HEK293T (cell line): ENCODE measurements at regions not wholly inside any gene's neighbourhood (a gene's known extent, or its start where the extent isn't known, plus 50 kb on each side); places are given as distances from the start of the nearest gene placed in this dataset.

Experiments used
- CTCF ChIA-PET: fragments of 350-600 bp; formaldehyde crosslinking; extraction: SDS; loops from one replicate; lab custom pipeline; 2021; ENCODE audit warnings: antibody characterized with exemption, inconsistent platforms; lab: Yijun Ruan, JAX
- POLR2A ChIA-PET: fragments of 350-600 bp; formaldehyde crosslinking; extraction: SDS; loops from one replicate; lab custom pipeline; 2020; ENCODE audit warnings: antibody characterized with exemption, inconsistent platforms; lab: Yijun Ruan, JAX
- DNase-seq: peaks from one replicate; pipeline ENCODE4 v3.0.0; 2012; ENCODE audit warnings: mixed read lengths; ENCODE audit errors: extremely low spot score
- ARNT ChIP-seq: fragments of 450-650 bp; IDR thresholded peaks from 2 replicates; pipeline ENCODE4 v1.6.1; 2017; ENCODE audit warnings: mild to moderate bottlenecking
- BHLHE40 ChIP-seq: fragments of 450-650 bp; IDR thresholded peaks from 2 replicates; pipeline ENCODE4 v1.6.1; 2016; ENCODE audit warnings: mild to moderate bottlenecking, moderate library complexity, borderline replicate concordance
- CTBP1 ChIP-seq: fragments of 450-650 bp; IDR thresholded peaks from 2 replicates; pipeline ENCODE4 v1.6.1; 2016; ENCODE audit warnings: borderline replicate concordance
- ELF4 ChIP-seq: fragments of 450-650 bp; IDR thresholded peaks from 2 replicates; pipeline ENCODE4 v1.6.1; 2017; ENCODE audit warnings: antibody characterized with exemption
- FOXA1 ChIP-seq: fragments of 450-650 bp; IDR thresholded peaks from 2 replicates; pipeline ENCODE4 v1.6.1; 2016; ENCODE audit warnings: mild to moderate bottlenecking
- FOXK2 ChIP-seq: fragments of 450-650 bp; IDR thresholded peaks from 2 replicates; pipeline ENCODE4 v1.6.1; 2016; ENCODE audit warnings: mild to moderate bottlenecking
- FOXM1 ChIP-seq: fragments of 450-650 bp; IDR thresholded peaks from 2 replicates; pipeline ENCODE4 v1.6.1; 2017; ENCODE audit warnings: mild to moderate bottlenecking, borderline replicate concordance
- HDGF ChIP-seq: fragments of 450-650 bp; IDR thresholded peaks from 2 replicates; pipeline ENCODE4 v1.6.1; 2017; ENCODE audit warnings: antibody characterized with exemption, borderline replicate concordance
- L3MBTL2 ChIP-seq: fragments of 450-650 bp; conservative IDR thresholded peaks from 2 replicates; pipeline ENCODE4 v1.6.1; 2016; ENCODE audit warnings: mild to moderate bottlenecking
- LEF1 ChIP-seq: fragments of 450-650 bp; IDR thresholded peaks from 2 replicates; pipeline ENCODE4 v1.6.1; 2017; ENCODE audit warnings: mild to moderate bottlenecking, borderline replicate concordance
- NFRKB ChIP-seq: fragments of 450-650 bp; IDR thresholded peaks from 2 replicates; pipeline ENCODE4 v1.6.1; 2016; ENCODE audit warnings: mild to moderate bottlenecking, moderate library complexity
- PKNOX1 ChIP-seq: fragments of 450-650 bp; IDR thresholded peaks from 2 replicates; pipeline ENCODE4 v1.6.1; 2016
- SP1 ChIP-seq: fragments of 450-650 bp; IDR thresholded peaks from 2 replicates; pipeline ENCODE4 v1.6.1; 2017
- SUZ12 ChIP-seq: fragments of 450-650 bp; IDR thresholded peaks from 2 replicates; pipeline ENCODE4 v1.6.1; 2016; ENCODE audit warnings: mild to moderate bottlenecking
- TARDBP ChIP-seq: fragments of 450-650 bp; IDR thresholded peaks from 2 replicates; pipeline ENCODE4 v1.6.1; 2016
- ZNF384 ChIP-seq: fragments of 450-650 bp; IDR thresholded peaks from 2 replicates; pipeline ENCODE4 v1.6.1; 2016

GRCh38 chr5:142421621-142422397 lies 97.0 kb upstream of the SPRY4 start:
- ChIA-PET CTCF (no interaction called here), POLR2A (no interaction called here)
- TF ChIP-seq L3MBTL2 = no peak
- no peak for TF ChIP-seq SP1
- no peak for TF ChIP-seq NFRKB
- DNase-seq = no peak

GRCh38 chr5:142421228-142421617 lies 96.4 kb upstream of the SPRY4 start:
- TF ChIP-seq ARNT (no peak), ZNF384 (no peak), SP1 (no peak), SUZ12 (no peak), FOXA1 (no peak), TARDBP (no peak), ELF4 (no peak), L3MBTL2 (no peak), HDGF (no peak), CTBP1 (no peak), FOXM1 (no peak)
- CTCF ChIA-PET = no interaction called here
- POLR2A ChIA-PET = no interaction called here
- no peak for DNase-seq

GRCh38 chr5:142420561-142421227 lies 95.9 kb upstream of the SPRY4 start:
- ChIA-PET CTCF (interaction anchor here (0.5 kb wide), 1 partner anchor 760 kb away, joined by 3 read pairs; no protein-coding TSS in a partner anchor), POLR2A (no interaction called here)
- TF ChIP-seq PKNOX1 (no peak), SP1 (no peak), NFRKB (no peak), LEF1 (no peak), FOXM1 (no peak), BHLHE40 (no peak), CTBP1 (no peak), HDGF (no peak), FOXA1 (no peak), ARNT (no peak), ZNF384 (no peak), SUZ12 (no peak), L3MBTL2 (no peak), ELF4 (no peak), FOXK2 (no peak)
- DNase-seq = no peak

- DNase-seq = no peak
- ChIA-PET CTCF (interaction anchor here (0.6 kb wide), 1 partner anchor 38 kb away, joined by 3 read pairs; no protein-coding TSS in a partner anchor), POLR2A (no interaction called here)
- no peak for TF ChIP-seq LEF1
- no peak for TF ChIP-seq CTBP1
- TF ChIP-seq SUZ12 = no peak
- no peak for TF ChIP-seq PKNOX1
- TF ChIP-seq FOXA1 = no peak
- TF ChIP-seq NFRKB = no peak
- TF ChIP-seq TARDBP = no peak
- TF ChIP-seq FOXM1 = no peak
- no peak for TF ChIP-seq ARNT
- no peak for TF ChIP-seq ELF4
- TF ChIP-seq L3MBTL2 = no peak
- TF ChIP-seq HDGF = no peak
These were observed 87.8 kb upstream of the SPRY4 start for GRCh38 chr5:142412581-142412980.

- ChIA-PET CTCF (interaction anchor here (0.6 kb wide), 1 partner anchor 37 kb away, joined by 3 read pairs; no protein-coding TSS in a partner anchor), POLR2A (no interaction called here)
- TF ChIP-seq ELF4 (no peak), PKNOX1 (no peak), TARDBP (no peak), FOXK2 (no peak), BHLHE40 (no peak), NFRKB (no peak), L3MBTL2 (no peak), SUZ12 (no peak), ZNF384 (no peak), FOXA1 (no peak)
- no peak for DNase-seq
These were observed 87.0 kb upstream of the SPRY4 start for GRCh38 chr5:142411656-142412425.

- POLR2A ChIA-PET = no interaction called here
- DNase-seq = no peak
- TF ChIP-seq BHLHE40 (no peak), LEF1 (no peak), ARNT (no peak), FOXA1 (no peak), NFRKB (no peak), ELF4 (no peak), CTBP1 (no peak), SP1 (no peak), PKNOX1 (no peak), HDGF (no peak), TARDBP (no peak), SUZ12 (no peak), FOXK2 (no peak), L3MBTL2 (no peak), FOXM1 (no peak), ZNF384 (no peak)
- CTCF ChIA-PET = no interaction called here
These were observed 86.3 kb upstream of the SPRY4 start for GRCh38 chr5:142411103-142411502.
